Ovary (tissue), 7 donors: ENCODE measurements at regions not wholly inside any gene's neighbourhood (a gene's known extent, or its start where the extent isn't known, plus 50 kb on each side); places are given as distances from the start of the nearest gene placed in this dataset.

Source experiments
- DNase-seq, 5 donors: peaks; one replicate each; pipeline ENCODE4 v3.0.0-alpha.2; 2019 to 2020
- H3K27ac ChIP-seq, 2 donors: fragments of 200-600 bp; one replicate each; pipeline versions ENCODE4 v1.5.1 to v1.8.0; 2019 to 2022
- H3K27me3 ChIP-seq: fragments of 200-600 bp; one replicate; pipeline ENCODE4 v1.8.0; 2022
- H3K36me3 ChIP-seq: fragments of 200-600 bp; sonication (generic); one replicate; pipeline ENCODE4 v1.5.1; 2019
- H3K4me1 ChIP-seq: one replicate; pipeline ENCODE4 v1.8.1; 2013; ENCODE audit warnings: mild to moderate bottlenecking, moderate library complexity; ENCODE audit not compliant: insufficient read depth
- H3K4me3 ChIP-seq: fragments of 200-600 bp; sonication (generic); one replicate; pipeline ENCODE4 v1.5.1; 2017
- H3K9me3 ChIP-seq, 2 donors: fragments of 200-600 bp in 1 of 2; sonication (generic) in 1 of 2; one replicate each; pipeline versions ENCODE4 v1.5.1 to v1.8.1; 2013 to 2019; ENCODE audit warnings: mild to moderate bottlenecking in 1 of 2, moderate library complexity in 1 of 2
- EP300 ChIP-seq: sonication (generic); formaldehyde crosslinking; IDR thresholded peaks from one replicate; pipeline ENCODE4 v1.6.1; 2017; ENCODE audit warnings: antibody characterized with exemption
- POLR2A ChIP-seq: fragments of 450-650 bp; IDR thresholded peaks from one replicate; pipeline ENCODE4 v1.6.1; 2017; ENCODE audit warnings: antibody characterized with exemption, mild to moderate bottlenecking, moderate library complexity
- WGBS, 3 donors: extraction: QIAGEN DNeasy Blood & Tissue Kit in 1 of 3; methylation state at CpG; one replicate each; pipeline versions ENCODE4 v1.1.5 to v1.1.7; 2013 to 2017; 5-methylcytosine and 5-hydroxymethylcytosine counted together
- intact Hi-C, 4 donors: fragments of 100-400 bp; cut with DNase I; formaldehyde crosslinking; loops; one replicate each; pipeline versions ENCODE4 v1.11.0 to v1.15.1; 2022 to 2023
- TF ChIP-seq, protein P1 (sequence below), 3 donors: fragments of 450-650 bp in 2 of 3; fragments of 200-600 bp in 1 of 3; IDR thresholded peaks; one replicate each; pipeline versions ENCODE4 v1.5.1 to v1.8.0; 2016 to 2022; ENCODE audit warnings: antibody characterized with exemption in 3 of 3, mild to moderate bottlenecking in 1 of 3
- donor health status: DM: no; HTN: no; CAD: no; lungs with moderate emphysema.
- donor health status: DM: no; HTN: no; CAD: no.
- donor health status: Bipolar disorder and iron deficiency.
- donor health status: DM: no; HTN: no; CAD: no.
- donor health status: DM: yes; HTN: yes; CAD: no.

DNA sequence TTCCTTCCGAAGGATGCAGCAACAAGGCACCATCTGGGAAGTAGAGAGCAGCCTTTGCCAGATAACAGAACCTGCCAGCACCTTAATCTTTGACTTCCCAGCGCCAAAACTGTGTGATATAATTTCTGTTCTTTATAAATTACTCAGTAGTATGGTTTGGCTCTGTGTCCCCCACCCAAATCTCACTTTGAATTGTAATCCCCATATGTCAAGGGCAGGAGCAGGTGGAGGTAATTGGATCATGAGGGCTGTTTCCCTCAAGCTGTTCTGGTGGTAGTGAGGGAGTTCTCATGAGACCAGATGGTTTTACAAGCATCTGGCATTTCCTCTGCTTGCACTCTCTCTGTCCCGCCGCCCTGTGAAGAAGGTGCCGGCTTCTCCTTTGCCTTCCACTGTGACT lies 899.9 kb downstream of the TRIB2 start:
- H3K4me1 ChIP-seq: no peaks in the 10 kb centered on the region
- no peaks in the 10 kb centered on the region for H3K27me3 ChIP-seq
- DNase-seq: no peak
- no peak overlapping the region for H3K27ac ChIP-seq
- 74 to 89% (median 86%) methylated on average over 5 of the region's 5 CpGs for WGBS, 3 donors
- no peaks in the 10 kb centered on the region for H3K9me3 ChIP-seq
- no peak overlapping the region for H3K4me3 ChIP-seq
- no peak for TF ChIP-seq POLR2A
- TF ChIP-seq EP300: no peak
- TF ChIP-seq, protein P1, sequence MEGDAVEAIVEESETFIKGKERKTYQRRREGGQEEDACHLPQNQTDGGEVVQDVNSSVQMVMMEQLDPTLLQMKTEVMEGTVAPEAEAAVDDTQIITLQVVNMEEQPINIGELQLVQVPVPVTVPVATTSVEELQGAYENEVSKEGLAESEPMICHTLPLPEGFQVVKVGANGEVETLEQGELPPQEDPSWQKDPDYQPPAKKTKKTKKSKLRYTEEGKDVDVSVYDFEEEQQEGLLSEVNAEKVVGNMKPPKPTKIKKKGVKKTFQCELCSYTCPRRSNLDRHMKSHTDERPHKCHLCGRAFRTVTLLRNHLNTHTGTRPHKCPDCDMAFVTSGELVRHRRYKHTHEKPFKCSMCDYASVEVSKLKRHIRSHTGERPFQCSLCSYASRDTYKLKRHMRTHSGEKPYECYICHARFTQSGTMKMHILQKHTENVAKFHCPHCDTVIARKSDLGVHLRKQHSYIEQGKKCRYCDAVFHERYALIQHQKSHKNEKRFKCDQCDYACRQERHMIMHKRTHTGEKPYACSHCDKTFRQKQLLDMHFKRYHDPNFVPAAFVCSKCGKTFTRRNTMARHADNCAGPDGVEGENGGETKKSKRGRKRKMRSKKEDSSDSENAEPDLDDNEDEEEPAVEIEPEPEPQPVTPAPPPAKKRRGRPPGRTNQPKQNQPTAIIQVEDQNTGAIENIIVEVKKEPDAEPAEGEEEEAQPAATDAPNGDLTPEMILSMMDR (IDR thresholded peaks at IDR 0.05): no peak
- H3K36me3 ChIP-seq: no peaks in the 10 kb centered on the region
- intact Hi-C loops: no loop called here

GRCh38 chr2:13628122-13628521 lies 911.4 kb downstream of the TRIB2 start:
- no peak for DNase-seq
- H3K9me3 ChIP-seq: no peaks in the 10 kb centered on the region
- intact Hi-C loops: no loop called here
- H3K4me3 ChIP-seq: no peak overlapping the region
- H3K27me3 ChIP-seq: no peaks in the 10 kb centered on the region
- H3K4me1 ChIP-seq: no peaks in the 10 kb centered on the region
- no peak overlapping the region for H3K27ac ChIP-seq
- no peaks in the 10 kb centered on the region for H3K36me3 ChIP-seq
- TF ChIP-seq, protein P1 (IDR thresholded peaks at IDR 0.05): no peak
- WGBS, 3 donors: 78 to 84% (median 84%) methylated on average over 1 of the region's 1 CpG

DNA sequence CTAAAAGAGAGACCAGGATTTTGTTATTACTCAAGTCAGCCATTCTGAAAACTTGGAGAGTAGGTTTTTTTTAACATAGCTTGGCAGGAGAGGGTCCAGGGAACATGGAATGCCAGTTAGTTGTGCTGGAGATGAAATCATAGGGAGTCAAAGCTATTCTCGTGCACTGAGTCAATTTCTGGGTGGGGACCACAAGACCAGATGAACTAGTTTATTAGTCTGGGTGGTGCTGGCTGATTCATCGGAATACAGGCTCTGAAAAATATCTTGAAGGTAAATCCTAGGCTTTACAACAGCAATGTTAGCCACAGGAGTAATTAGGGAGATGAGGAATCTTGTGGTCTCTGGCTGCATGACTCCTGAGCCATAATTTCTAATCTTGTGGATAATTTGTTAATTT lies 921.4 kb downstream of the TRIB2 start:
- TF ChIP-seq EP300: no peak
- no peak for TF ChIP-seq POLR2A
- TF ChIP-seq, protein P1 (IDR thresholded peaks at IDR 0.05): no peak
- intact Hi-C loops: no loop called here
- H3K4me1 ChIP-seq: no peaks in the 10 kb centered on the region
- DNase-seq: no peak
- H3K27me3 ChIP-seq: no peaks in the 10 kb centered on the region
- H3K9me3 ChIP-seq: no peaks in the 10 kb centered on the region
- WGBS, 3 donors: 79 to 84% (median 84%) methylated on average over 2 of the region's 2 CpGs
- H3K36me3 ChIP-seq: no peaks in the 10 kb centered on the region
- no peak overlapping the region for H3K4me3 ChIP-seq
- no peak overlapping the region for H3K27ac ChIP-seq

DNA sequence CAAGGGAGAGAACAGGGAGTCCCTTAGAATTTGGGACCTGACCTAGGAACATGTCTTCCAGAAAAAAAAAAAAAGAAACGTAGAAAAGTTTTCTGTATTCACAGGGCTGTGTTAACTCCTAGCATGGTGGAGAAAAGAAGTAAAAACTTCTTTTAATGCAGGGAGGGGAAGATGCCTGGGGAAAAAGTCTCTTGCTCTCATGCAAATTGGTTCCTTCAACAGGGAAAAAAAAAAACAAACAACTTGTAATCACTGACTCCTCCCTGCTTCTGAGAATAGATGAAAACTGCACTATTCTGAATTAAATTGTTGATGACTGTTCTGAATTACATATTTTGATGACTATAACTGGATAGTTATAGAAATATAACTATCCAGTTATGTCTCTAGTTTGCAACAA lies 933.2 kb downstream of the TRIB2 start:
- Histone ChIP-seq H3K4me1 (no peaks in the 10 kb centered on the region), H3K9me3 (no peaks in the 10 kb centered on the region), H3K27me3 (no peaks in the 10 kb centered on the region), H3K27ac (no peak overlapping the region), H3K4me3 (no peak overlapping the region), H3K36me3 (no peaks in the 10 kb centered on the region)
- WGBS, 3 donors: 85 to 93% (median 86%) methylated on average over 1 of the region's 1 CpG
- no peak for DNase-seq
- TF ChIP-seq POLR2A: no peak
- no peak for TF ChIP-seq EP300
- TF ChIP-seq, protein P1 (IDR thresholded peaks at IDR 0.05): no peak
- intact Hi-C loops: no loop called here
